CD4-positive, CD25-positive, alpha-beta regulatory T cell (primary cell): ENCODE measurements at regions not wholly inside any gene's neighbourhood (a gene's known extent, or its start where the extent isn't known, plus 50 kb on each side); places are given as distances from the start of the nearest gene placed in this dataset.
"Not testable (repeated sequence)": the region's sequence is repeated elsewhere in the genome, so short reads cannot be mapped to it uniquely, and the experiment has no call there.

ENCODE experiments used
- ATAC-seq, 2 donors: fragments of 150-1000 bp; cut with Tn5 transposase; one replicate each; pipeline ENCODE4 v1.10.0; 2021; ENCODE audit warnings: low read depth in 2 of 2, moderate number of reproducible peaks in 2 of 2, moderate library complexity in 1 of 2
- DNase-seq, 3 donors: peaks; one replicate each; pipeline versions ENCODE4 v3.0.0 to v3.0.0-alpha.2; 2012 to 2022; ENCODE audit warnings: mixed read lengths in 1 of 3
- H3K27ac ChIP-seq: one replicate; pipeline ENCODE4 v1.7.0; 2013; ENCODE audit warnings: mild to moderate bottlenecking, low read length; ENCODE audit not compliant: insufficient read depth, poor library complexity, severe bottlenecking
- H3K27me3 ChIP-seq: one replicate; pipeline ENCODE4 v1.7.0; 2013; ENCODE audit warnings: low read length; ENCODE audit not compliant: control insufficient read depth, insufficient read depth
- H3K36me3 ChIP-seq: one replicate; pipeline ENCODE4 v1.7.0; 2013; ENCODE audit warnings: mild to moderate bottlenecking, low read length, moderate library complexity; ENCODE audit not compliant: control insufficient read depth, insufficient read depth
- H3K4me1 ChIP-seq: 2 replicates; pipeline ENCODE4 v1.7.0; 2013; ENCODE audit warnings: mild to moderate bottlenecking, low read length; ENCODE audit not compliant: insufficient read depth, control insufficient read depth, poor library complexity, severe bottlenecking
- H3K4me3 ChIP-seq: one replicate; pipeline ENCODE4 v1.7.0; 2013; ENCODE audit warnings: low read depth, mild to moderate bottlenecking, low read length, moderate library complexity
- H3K9me3 ChIP-seq, 2 experiments: 1 replicate in 1 of 2; 2 replicates in 1 of 2; pipeline ENCODE4 v1.7.0; 2013; ENCODE audit warnings: low read length in 2 of 2, mild to moderate bottlenecking in 1 of 2, moderate library complexity in 1 of 2; ENCODE audit not compliant: control insufficient read depth in 2 of 2
- H3K27ac Mint-ChIP-seq, 3 donors: one replicate each; pipeline ENCODE4 v1.8.0; 2020 to 2022; ENCODE audit warnings: mild to moderate bottlenecking in 3 of 3, mixed read lengths in 3 of 3, moderate library complexity in 2 of 3
- H3K27me3 Mint-ChIP-seq: one replicate; pipeline ENCODE4 v1.8.0; 2022; ENCODE audit warnings: mild to moderate bottlenecking, mixed read lengths
- H3K36me3 Mint-ChIP-seq: one replicate; pipeline ENCODE4 v1.8.0; 2020; ENCODE audit warnings: mixed read lengths
- H3K4me1 Mint-ChIP-seq, 4 donors: one replicate each; pipeline ENCODE4 v1.8.0; 2020 to 2022; ENCODE audit warnings: mixed read lengths in 4 of 4, mild to moderate bottlenecking in 1 of 4
- H3K4me3 Mint-ChIP-seq, 4 donors: one replicate each; pipeline ENCODE4 v1.8.0; 2020 to 2022; ENCODE audit warnings: mild to moderate bottlenecking in 4 of 4, mixed read lengths in 4 of 4, moderate library complexity in 3 of 4
- H3K9me3 Mint-ChIP-seq, 7 donors: one replicate each; pipeline ENCODE4 v1.8.0; 2020 to 2022; ENCODE audit warnings: mixed read lengths in 7 of 7, mild to moderate bottlenecking in 3 of 7, moderate library complexity in 2 of 7

DNA sequence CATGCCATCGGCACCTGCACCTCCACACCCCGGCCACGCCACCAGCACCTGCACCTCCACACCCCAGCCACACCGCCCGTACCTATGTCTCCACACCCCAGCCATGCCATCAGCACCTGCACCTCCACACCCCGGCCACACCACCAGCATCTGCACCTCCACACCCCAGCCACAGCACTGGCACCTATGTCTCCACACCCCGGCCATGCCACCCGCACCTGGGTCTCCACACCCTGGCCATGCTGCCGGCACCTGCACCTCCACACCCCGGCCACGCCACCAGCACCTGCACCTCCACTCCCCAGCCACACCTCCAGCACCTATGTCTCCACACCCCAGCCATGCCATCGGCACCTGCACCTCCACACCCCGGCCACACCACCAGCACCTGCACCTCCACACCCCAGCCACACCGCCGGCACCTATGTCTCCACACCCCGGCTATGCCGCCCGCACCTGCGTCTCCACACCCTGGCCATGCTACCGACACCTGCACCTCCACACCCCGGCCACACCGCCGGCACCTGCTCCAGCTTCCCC, 390.3 kb upstream of the MYT1L start:
- no peak for DNase-seq

GRCh38 chr2:2720806-2721205, 389.7 kb upstream of the MYT1L start:
- DNase-seq, H3K9me3 Mint-ChIP-seq, H3K4me3 ChIP-seq, H3K9me3 ChIP-seq, H3K27me3 ChIP-seq, H3K27ac ChIP-seq, H3K36me3 Mint-ChIP-seq, H3K27ac Mint-ChIP-seq, H3K27me3 Mint-ChIP-seq, H3K4me1 Mint-ChIP-seq, ATAC-seq, H3K4me1 ChIP-seq, H3K4me3 Mint-ChIP-seq, H3K36me3 ChIP-seq: not testable (repeated sequence)

More for the DNA sequence above, 390.3 kb upstream of the MYT1L start:
- no peaks in the 10 kb centered on the region for H3K4me1 ChIP-seq
- H3K4me1 Mint-ChIP-seq, result no peaks in the 10 kb centered on the region
- no peak overlapping the region for H3K27ac Mint-ChIP-seq
- H3K27me3 ChIP-seq, result no peaks in the 10 kb centered on the region
- ATAC-seq, result no peak
- no peaks in the 10 kb centered on the region for H3K27me3 Mint-ChIP-seq
- no peaks in the 10 kb centered on the region for H3K36me3 ChIP-seq
- no peaks in the 10 kb centered on the region for H3K9me3 ChIP-seq
- H3K9me3 Mint-ChIP-seq, result peaks cover 0 to 4% (median 0%) of the 10 kb centered on the region in 7 donors
- H3K27ac ChIP-seq, result no peak overlapping the region
- no peaks in the 10 kb centered on the region for H3K36me3 Mint-ChIP-seq
- no peak overlapping the region for H3K4me3 Mint-ChIP-seq
- no peak overlapping the region for H3K4me3 ChIP-seq

DNA sequence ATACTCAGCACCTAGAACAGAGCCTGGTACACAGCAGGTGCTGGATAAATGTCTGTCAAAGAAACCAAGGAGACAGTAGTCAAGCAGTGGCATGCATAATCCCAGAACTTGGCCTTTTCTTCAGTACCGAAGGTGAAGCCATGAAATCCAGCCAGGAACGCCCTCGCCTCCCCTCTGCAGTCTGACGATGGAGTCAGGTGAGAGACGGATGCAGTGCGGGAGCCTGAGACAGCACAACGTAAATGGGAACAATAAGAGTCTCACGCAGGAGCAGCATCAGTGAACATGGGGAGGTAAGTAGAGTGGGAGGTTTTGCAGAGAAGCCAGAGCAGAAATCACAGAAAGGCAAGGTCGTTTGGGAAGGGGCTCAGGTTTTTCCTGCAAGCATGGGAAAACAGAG, 389.3 kb upstream of the MYT1L start:
- DNase-seq, result no peak
- H3K27me3 ChIP-seq, result no peaks in the 10 kb centered on the region
- ATAC-seq, result no peak
- Mint-ChIP-seq H3K27me3 (no peaks in the 10 kb centered on the region), H3K36me3 (no peaks in the 10 kb centered on the region), H3K27ac (no peak overlapping the region), H3K9me3 (peaks cover 0 to 4% (median 0%) of the 10 kb centered on the region in 7 donors), H3K4me1 (no peaks in the 10 kb centered on the region), H3K4me3 (no peak overlapping the region)
- no peaks in the 10 kb centered on the region for H3K9me3 ChIP-seq
- no peaks in the 10 kb centered on the region for H3K36me3 ChIP-seq
- H3K4me3 ChIP-seq, result no peak overlapping the region
- no peaks in the 10 kb centered on the region for H3K4me1 ChIP-seq
- no peak overlapping the region for H3K27ac ChIP-seq

DNA sequence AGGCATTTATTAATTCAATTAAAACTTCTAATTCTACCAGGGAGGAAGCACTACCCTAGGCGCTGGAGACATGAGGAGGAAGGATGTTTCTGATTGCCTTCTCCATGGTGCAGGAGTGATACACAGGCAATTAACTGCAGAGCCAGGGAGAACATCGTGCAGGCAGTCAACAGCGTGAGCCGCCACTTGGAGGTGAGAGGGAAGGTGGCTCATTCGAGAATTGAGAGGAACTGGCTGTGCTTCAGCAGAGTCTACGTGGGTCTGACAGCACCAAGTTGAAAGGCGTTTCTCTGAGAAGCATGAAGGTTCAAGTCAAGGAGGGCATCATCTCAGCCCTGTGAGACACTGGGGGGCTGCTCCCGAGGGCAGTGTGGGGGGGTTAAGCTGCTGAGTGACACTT, 388.7 kb upstream of the MYT1L start:
- H3K27me3 Mint-ChIP-seq, result no peaks in the 10 kb centered on the region
- H3K36me3 ChIP-seq, result no peaks in the 10 kb centered on the region
- DNase-seq (no peak), ATAC-seq (no peak)
- H3K36me3 Mint-ChIP-seq, result no peaks in the 10 kb centered on the region
- no peaks in the 10 kb centered on the region for H3K27me3 ChIP-seq
- H3K4me3 ChIP-seq, result no peak overlapping the region
- no peak overlapping the region for H3K27ac Mint-ChIP-seq
- no peak overlapping the region for H3K4me3 Mint-ChIP-seq
- H3K27ac ChIP-seq, result no peak overlapping the region
- H3K4me1 ChIP-seq, result no peaks in the 10 kb centered on the region
- peaks cover 0 to 4% (median 0%) of the 10 kb centered on the region in 7 donors for H3K9me3 Mint-ChIP-seq
- H3K9me3 ChIP-seq, result no peaks in the 10 kb centered on the region
- no peaks in the 10 kb centered on the region for H3K4me1 Mint-ChIP-seq

DNA sequence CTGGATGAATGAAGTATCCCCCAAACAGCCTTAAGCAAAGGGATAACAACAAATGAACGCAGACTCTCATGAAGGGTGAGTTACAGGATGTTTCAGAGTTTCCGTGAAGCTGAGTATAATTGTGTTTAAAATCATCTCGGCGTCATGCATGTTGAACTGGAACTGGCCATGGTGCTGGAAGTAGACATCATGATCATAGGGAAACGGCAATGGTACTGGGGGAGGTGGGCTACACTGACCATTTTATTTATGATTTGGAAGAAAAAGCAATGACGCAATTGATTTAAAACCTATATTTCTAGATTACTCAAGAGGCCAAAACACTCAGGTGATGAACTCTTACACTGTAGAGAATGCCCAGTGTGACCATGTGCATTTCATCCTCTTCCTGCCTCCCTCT, 387.9 kb upstream of the MYT1L start:
- no peaks in the 10 kb centered on the region for H3K4me1 Mint-ChIP-seq
- H3K27me3 ChIP-seq, result no peaks in the 10 kb centered on the region
- H3K27ac Mint-ChIP-seq, result no peak overlapping the region
- no peak overlapping the region for H3K27ac ChIP-seq
- DNase-seq, result no peak
- H3K9me3 ChIP-seq, result no peaks in the 10 kb centered on the region
- H3K4me3 Mint-ChIP-seq, result no peak overlapping the region
- no peaks in the 10 kb centered on the region for H3K36me3 ChIP-seq
- no peaks in the 10 kb centered on the region for H3K4me1 ChIP-seq
- no peaks in the 10 kb centered on the region for H3K27me3 Mint-ChIP-seq
- no peak overlapping the region for H3K4me3 ChIP-seq
- H3K36me3 Mint-ChIP-seq, result no peaks in the 10 kb centered on the region
- peaks cover 0 to 4% (median 0%) of the 10 kb centered on the region in 7 donors for H3K9me3 Mint-ChIP-seq
- ATAC-seq, result no peak

DNA sequence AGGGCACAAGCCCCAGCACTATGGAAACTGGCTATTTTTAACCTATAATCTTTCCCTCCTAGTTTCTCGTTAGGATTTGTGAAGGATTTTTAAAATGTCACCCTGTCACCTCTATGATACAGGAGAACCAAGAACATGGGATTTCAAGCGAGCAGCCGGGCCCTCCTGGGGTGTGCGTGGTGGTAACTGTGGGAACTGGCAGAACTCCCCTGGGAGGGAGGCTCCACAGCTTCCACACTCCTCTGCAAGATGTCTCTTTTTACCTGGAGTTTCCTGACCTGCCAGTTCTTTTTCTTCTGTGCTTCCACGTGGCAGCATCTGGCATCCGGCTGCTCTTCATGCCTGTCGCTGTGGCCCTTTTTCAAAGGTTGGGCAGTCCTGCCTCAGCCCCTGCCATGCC, 386.3 kb upstream of the MYT1L start:
- no peak for ATAC-seq
- no peaks in the 10 kb centered on the region for H3K36me3 ChIP-seq
- Mint-ChIP-seq H3K4me3 (no peak overlapping the region), H3K27me3 (no peaks in the 10 kb centered on the region), H3K9me3 (peaks cover 0 to 2% (median 0%) of the 10 kb centered on the region in 7 donors), H3K27ac (no peak overlapping the region), H3K36me3 (no peaks in the 10 kb centered on the region), H3K4me1 (no peaks in the 10 kb centered on the region)
- H3K4me1 ChIP-seq, result no peaks in the 10 kb centered on the region
- H3K27me3 ChIP-seq, result no peaks in the 10 kb centered on the region
- no peak overlapping the region for H3K27ac ChIP-seq
- H3K4me3 ChIP-seq, result no peak overlapping the region
- no peak for DNase-seq
- H3K9me3 ChIP-seq, result no peaks in the 10 kb centered on the region

GRCh38 chr2:2716771-2717170, 385.7 kb upstream of the MYT1L start:
- Mint-ChIP-seq H3K36me3 (no peaks in the 10 kb centered on the region), H3K27me3 (no peaks in the 10 kb centered on the region), H3K27ac (no peak overlapping the region), H3K4me3 (no peak overlapping the region), H3K9me3 (peaks cover 0 to 2% (median 0%) of the 10 kb centered on the region in 7 donors), H3K4me1 (no peaks in the 10 kb centered on the region)
- ATAC-seq (no peak), DNase-seq (no peak)
- Histone ChIP-seq H3K4me3 (no peak overlapping the region), H3K36me3 (no peaks in the 10 kb centered on the region), H3K27ac (no peak overlapping the region), H3K4me1 (no peaks in the 10 kb centered on the region), H3K9me3 (no peaks in the 10 kb centered on the region), H3K27me3 (no peaks in the 10 kb centered on the region)

- H3K27ac ChIP-seq, result no peak overlapping the region
- Mint-ChIP-seq H3K36me3 (no peaks in the 10 kb centered on the region), H3K27ac (no peak overlapping the region), H3K9me3 (peaks cover 0 to 1% (median 0%) of the 10 kb centered on the region in 7 donors), H3K4me3 (no peak overlapping the region), H3K27me3 (no peaks in the 10 kb centered on the region), H3K4me1 (no peaks in the 10 kb centered on the region)
- ATAC-seq (no peak), DNase-seq (no peak)
- H3K4me1 ChIP-seq, result no peaks in the 10 kb centered on the region
- H3K27me3 ChIP-seq, result no peaks in the 10 kb centered on the region
- H3K9me3 ChIP-seq, result no peaks in the 10 kb centered on the region
- H3K36me3 ChIP-seq, result no peaks in the 10 kb centered on the region
- no peak overlapping the region for H3K4me3 ChIP-seq
These were observed 384.2 kb upstream of the MYT1L start for GRCh38 chr2:2715036-2715818.
